HuH-7.5 (cell line): ENCODE measurements at regions not wholly inside any gene's neighbourhood (a gene's known extent, or its start where the extent isn't known, plus 50 kb on each side); places are given as distances from the start of the nearest gene placed in this dataset.

Experiments used
- DNase-seq: peaks from one replicate; pipeline ENCODE4 v3.0.0; 2011; ENCODE audit warnings: low spot score

GRCh38 chr20:39700528-39700927, 738.4 kb downstream of the DHX35 start:
- no peak for DNase-seq

GRCh38 chr20:39699166-39699725, 737.1 kb downstream of the DHX35 start:
- DNase-seq: no peak

GRCh38 chr20:39698752-39699151, 736.6 kb downstream of the DHX35 start:
- DNase-seq: no peak

GRCh38 chr20:39691151-39691862, 729.2 kb downstream of the DHX35 start:
- no peak for DNase-seq

- DNase-seq: no peak
These were observed 714.8 kb downstream of the DHX35 start for GRCh38 chr20:39676857-39677391.

- no peak for DNase-seq
These were observed 714.1 kb downstream of the DHX35 start for GRCh38 chr20:39676241-39676640.

GRCh38 chr20:39674842-39675241, 712.7 kb downstream of the DHX35 start:
- no peak for DNase-seq

- no peak for DNase-seq
These were observed 708.8 kb downstream of the DHX35 start for GRCh38 chr20:39670988-39671387.

- DNase-seq: no peak
These were observed 707.5 kb downstream of the DHX35 start for GRCh38 chr20:39669659-39670058.

GRCh38 chr20:39668038-39668437, 705.9 kb downstream of the DHX35 start:
- no peak for DNase-seq

- DNase-seq: no peak
These were observed 699.7 kb downstream of the DHX35 start for GRCh38 chr20:39661833-39662232.

- no peak for DNase-seq
These were observed 698.8 kb downstream of the DHX35 start for GRCh38 chr20:39660965-39661364.

GRCh38 chr20:39660226-39660625, 698.1 kb downstream of the DHX35 start:
- no peak for DNase-seq

- DNase-seq: no peak
These were observed 696.7 kb downstream of the DHX35 start for GRCh38 chr20:39658662-39659409.

GRCh38 chr20:39654171-39654570, 692.0 kb downstream of the DHX35 start:
- DNase-seq: no peak

GRCh38 chr20:39651645-39652325, 689.6 kb downstream of the DHX35 start:
- DNase-seq: no peak

- DNase-seq: no peak
These were observed 684.8 kb downstream of the DHX35 start for GRCh38 chr20:39646874-39647413.

- no peak for DNase-seq
These were observed 683.0 kb downstream of the DHX35 start for GRCh38 chr20:39645131-39645530.

GRCh38 chr20:39643292-39643691, 681.1 kb downstream of the DHX35 start:
- no peak for DNase-seq

GRCh38 chr20:39641423-39641822, 679.3 kb downstream of the DHX35 start:
- DNase-seq: no peak

GRCh38 chr20:39640147-39640546, 678.0 kb downstream of the DHX35 start:
- DNase-seq: no peak

GRCh38 chr20:39638731-39639130, 676.6 kb downstream of the DHX35 start:
- no peak for DNase-seq
